Loucy (cell line): ENCODE measurements at regions not wholly inside any gene's neighbourhood (a gene's known extent, or its start where the extent isn't known, plus 50 kb on each side); places are given as distances from the start of the nearest gene placed in this dataset.

Experiments
- H2AFZ ChIP-seq: fragments of 200-600 bp; sonication (generic); 2 replicates; pipeline ENCODE4 v1.6.0; 2016; ENCODE audit warnings: antibody characterized with exemption, mild to moderate bottlenecking, low read length, moderate library complexity
- H3F3A ChIP-seq: fragments of 200-600 bp; 2 replicates; pipeline ENCODE4 v1.6.0; 2016; ENCODE audit warnings: antibody characterized with exemption, low read depth, mild to moderate bottlenecking
- H3K27me3 ChIP-seq: fragments of 200-600 bp; sonication (generic); 2 replicates; pipeline ENCODE4 v1.6.1; 2014; ENCODE audit warnings: low read length, mild to moderate bottlenecking; ENCODE audit not compliant: insufficient read depth, poor library complexity, severe bottlenecking
- H3K36me3 ChIP-seq: fragments of 200-600 bp; sonication (generic); 2 replicates; pipeline ENCODE4 v1.6.1; 2016; ENCODE audit warnings: low read length; ENCODE audit not compliant: insufficient read depth
- H3K4me1 ChIP-seq: fragments of 200-600 bp; sonication (generic); 2 replicates; pipeline ENCODE4 v1.5.1; 2014; ENCODE audit warnings: low read length, mild to moderate bottlenecking; ENCODE audit not compliant: insufficient read depth, poor library complexity, severe bottlenecking
- H3K4me2 ChIP-seq: fragments of 200-600 bp; sonication (generic); 2 replicates; pipeline ENCODE4 v1.6.0; 2014; ENCODE audit warnings: antibody characterized with exemption, low read length, low read depth, mild to moderate bottlenecking; ENCODE audit not compliant: poor library complexity, severe bottlenecking
- H3K4me3 ChIP-seq: fragments of 200-600 bp; sonication (generic); 2 replicates; pipeline ENCODE4 v1.5.1; 2014; ENCODE audit warnings: low read length, mild to moderate bottlenecking, mixed read lengths; ENCODE audit not compliant: poor library complexity, severe bottlenecking
- H3K79me2 ChIP-seq: fragments of 200-600 bp; sonication (generic); 2 replicates; pipeline ENCODE4 v1.6.1; 2014; ENCODE audit warnings: low read length; ENCODE audit not compliant: insufficient read depth
- H3K9ac ChIP-seq: fragments of 200-600 bp; sonication (generic); 2 replicates; pipeline ENCODE4 v1.6.0; 2014; ENCODE audit warnings: mild to moderate bottlenecking, low read depth, low read length, moderate library complexity; ENCODE audit not compliant: poor library complexity, severe bottlenecking
- H3K9me2 ChIP-seq: fragments of 200-600 bp; sonication (generic); replicated peaks from 2 replicates; pipeline ENCODE4 v1.6.1; 2016; ENCODE audit warnings: low read depth, low read length, mixed read lengths
- H3K9me3 ChIP-seq: fragments of 200-600 bp; sonication (generic); 2 replicates; pipeline ENCODE4 v1.6.1; 2014; ENCODE audit warnings: mild to moderate bottlenecking, antibody characterized with exemption, low read length, low read depth; ENCODE audit not compliant: insufficient read depth
- H4K20me1 ChIP-seq: fragments of 200-600 bp; sonication (generic); 2 replicates; pipeline ENCODE4 v1.6.0; 2014; ENCODE audit warnings: antibody characterized with exemption, low read length, mild to moderate bottlenecking; ENCODE audit not compliant: insufficient read depth, poor library complexity, severe bottlenecking
- EZH2phosphoT487 ChIP-seq: fragments of 200-600 bp; IDR thresholded peaks from 2 replicates; pipeline ENCODE4 v1.6.1; 2018; ENCODE audit warnings: antibody characterized with exemption, mild to moderate bottlenecking, moderate library complexity, borderline replicate concordance
- TF ChIP-seq, protein P1 (sequence below): fragments of 200-600 bp; sonication (generic); conservative IDR thresholded peaks from 2 replicates; pipeline ENCODE4 v1.5.1; 2014; ENCODE audit warnings: mild to moderate bottlenecking, antibody characterized with exemption, low read length

DNA sequence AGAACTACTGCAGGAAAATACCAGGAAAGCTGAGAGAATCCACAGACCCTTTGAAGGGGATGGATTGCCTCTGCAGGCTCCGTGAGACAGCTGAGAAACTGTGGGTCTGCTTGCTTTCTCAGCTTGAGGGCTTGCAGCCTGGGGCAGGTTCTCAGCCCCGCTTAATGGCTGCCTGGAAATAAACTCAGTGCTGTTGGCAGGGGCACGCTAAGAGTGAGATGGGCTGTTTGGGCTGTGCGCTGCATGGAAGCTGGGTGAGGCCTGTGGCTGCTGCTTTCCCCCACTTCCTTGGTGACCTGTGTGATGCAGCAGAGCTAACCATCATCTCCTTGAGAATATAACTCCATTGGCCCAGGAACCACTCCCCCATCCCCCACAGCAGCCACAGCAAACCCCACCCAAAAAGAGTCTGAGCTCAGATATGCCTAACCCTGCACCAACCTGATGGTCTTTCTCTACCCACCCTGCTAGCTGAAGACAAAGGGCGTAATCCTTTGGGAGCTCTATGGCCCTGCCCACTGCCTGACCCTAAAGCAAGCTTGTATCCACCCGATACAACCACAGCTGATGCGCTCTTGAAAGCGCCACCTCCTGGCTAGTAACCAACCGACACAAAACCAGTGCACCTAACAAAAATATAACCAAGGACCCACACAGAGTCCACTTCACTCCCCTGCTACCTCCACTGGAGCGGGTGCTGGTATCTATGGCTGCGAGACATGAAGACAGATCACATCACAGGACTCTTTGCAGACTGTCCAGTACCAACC is 800.6 kb upstream of the MAP3K7 start:
- Histone ChIP-seq H3K9me2 (no peaks in the 10 kb centered on the region), H3K79me2 (no peaks in the 10 kb centered on the region), H3K4me1 (no peaks in the 10 kb centered on the region), H3K9ac (no peak overlapping the region), H3K4me3 (no peak overlapping the region), H3F3A (no peaks in the 10 kb centered on the region), H4K20me1 (no peaks in the 10 kb centered on the region), H3K4me2 (no peak overlapping the region), H2AFZ (no peak overlapping the region), H3K36me3 (no peaks in the 10 kb centered on the region), H3K9me3 (no peaks in the 10 kb centered on the region), H3K27me3 (no peaks in the 10 kb centered on the region)
- TF ChIP-seq, protein P1, sequence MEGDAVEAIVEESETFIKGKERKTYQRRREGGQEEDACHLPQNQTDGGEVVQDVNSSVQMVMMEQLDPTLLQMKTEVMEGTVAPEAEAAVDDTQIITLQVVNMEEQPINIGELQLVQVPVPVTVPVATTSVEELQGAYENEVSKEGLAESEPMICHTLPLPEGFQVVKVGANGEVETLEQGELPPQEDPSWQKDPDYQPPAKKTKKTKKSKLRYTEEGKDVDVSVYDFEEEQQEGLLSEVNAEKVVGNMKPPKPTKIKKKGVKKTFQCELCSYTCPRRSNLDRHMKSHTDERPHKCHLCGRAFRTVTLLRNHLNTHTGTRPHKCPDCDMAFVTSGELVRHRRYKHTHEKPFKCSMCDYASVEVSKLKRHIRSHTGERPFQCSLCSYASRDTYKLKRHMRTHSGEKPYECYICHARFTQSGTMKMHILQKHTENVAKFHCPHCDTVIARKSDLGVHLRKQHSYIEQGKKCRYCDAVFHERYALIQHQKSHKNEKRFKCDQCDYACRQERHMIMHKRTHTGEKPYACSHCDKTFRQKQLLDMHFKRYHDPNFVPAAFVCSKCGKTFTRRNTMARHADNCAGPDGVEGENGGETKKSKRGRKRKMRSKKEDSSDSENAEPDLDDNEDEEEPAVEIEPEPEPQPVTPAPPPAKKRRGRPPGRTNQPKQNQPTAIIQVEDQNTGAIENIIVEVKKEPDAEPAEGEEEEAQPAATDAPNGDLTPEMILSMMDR, result no peak
- no peak for TF ChIP-seq EZH2phosphoT487

- Histone ChIP-seq H3K9me3 (no peaks in the 10 kb centered on the region), H3K4me2 (no peak overlapping the region), H3K4me1 (no peaks in the 10 kb centered on the region), H3K4me3 (no peak overlapping the region), H3K9ac (no peak overlapping the region), H3F3A (no peaks in the 10 kb centered on the region), H2AFZ (no peak overlapping the region), H3K9me2 (no peaks in the 10 kb centered on the region), H4K20me1 (no peaks in the 10 kb centered on the region), H3K79me2 (no peaks in the 10 kb centered on the region), H3K36me3 (no peaks in the 10 kb centered on the region), H3K27me3 (no peaks in the 10 kb centered on the region)
- TF ChIP-seq, protein P1, result no peak
- TF ChIP-seq EZH2phosphoT487, result no peak
Measured at GRCh38 chr6:91386204-91386603, 799.3 kb upstream of the MAP3K7 start.

- Histone ChIP-seq H3K4me1 (no peaks in the 10 kb centered on the region), H3K9me3 (no peaks in the 10 kb centered on the region), H3K36me3 (no peaks in the 10 kb centered on the region), H3K9ac (no peak overlapping the region), H4K20me1 (no peaks in the 10 kb centered on the region), H3K4me3 (no peak overlapping the region), H2AFZ (no peak overlapping the region), H3F3A (no peaks in the 10 kb centered on the region), H3K79me2 (no peaks in the 10 kb centered on the region), H3K27me3 (no peaks in the 10 kb centered on the region), H3K4me2 (no peak overlapping the region), H3K9me2 (no peaks in the 10 kb centered on the region)
- TF ChIP-seq, protein P1, result no peak
- TF ChIP-seq EZH2phosphoT487, result no peak
Measured at GRCh38 chr6:91383207-91383606, 796.3 kb upstream of the MAP3K7 start.
